B cell (primary cell): ENCODE measurements at regions not wholly inside any gene's neighbourhood (a gene's known extent, or its start where the extent isn't known, plus 50 kb on each side); places are given as distances from the start of the nearest gene placed in this dataset.

ENCODE experiments used
- ATAC-seq: fragments of 200-7000 bp; cut with Tn5 transposase; one replicate; pipeline ENCODE4 v1.10.0; 2021; ENCODE audit warnings: low read depth, mild to moderate bottlenecking, moderate number of reproducible peaks, moderate library complexity
- CTCF ChIA-PET: fragments of 350-600 bp; sonication (Branson Sonifier 250); formaldehyde crosslinking; loops from one replicate; lab custom pipeline; 2021; ENCODE audit warnings: antibody characterized with exemption, inconsistent platforms; lab: Charles Lee
- POLR2A ChIA-PET: fragments of 350-600 bp; sonication (Branson Sonifier 250); formaldehyde crosslinking; loops from one replicate; lab custom pipeline; 2021; ENCODE audit warnings: antibody characterized with exemption; lab: Charles Lee
- DNase-seq: peaks from one replicate; pipeline ENCODE4 v3.0.0; 2013
- H2AFZ ChIP-seq: 2 replicates; pipeline ENCODE4 v1.6.1; 2012; ENCODE audit warnings: mild to moderate bottlenecking, low read depth, low read length; ENCODE audit not compliant: insufficient read depth, poor library complexity, severe bottlenecking
- H3K27ac ChIP-seq, 2 donors: 1 replicate in 1 of 2; 2 replicates in 1 of 2; pipeline ENCODE4 v1.5.1; 2012 to 2013; ENCODE audit warnings: low read length in 2 of 2, mild to moderate bottlenecking in 2 of 2, moderate library complexity in 1 of 2
- H3K27me3 ChIP-seq, 4 experiments: fragments of 200-600 bp in 1 of 4; sonication (generic) in 1 of 4; replicated peaks in 1 of 4; 1 replicate in 2 of 4; 2 replicates in 2 of 4; pipeline versions ENCODE4 v1.6.1 to v1.7.0; 2013 to 2016; ENCODE audit warnings: low read length in 3 of 4, mild to moderate bottlenecking in 2 of 4, mixed read lengths in 1 of 4, moderate library complexity in 1 of 4; ENCODE audit not compliant: insufficient read depth in 4 of 4, control insufficient read depth in 3 of 4; ENCODE audit errors: control extremely low read depth in 1 of 4
- H3K36me3 ChIP-seq, 2 experiments: replicated peaks in 1 of 2; 1 replicate in 1 of 2; 2 replicates in 1 of 2; pipeline versions ENCODE4 v1.6.1 to v1.7.1; 2013; ENCODE audit warnings: low read length in 1 of 2; ENCODE audit not compliant: insufficient read depth in 2 of 2, control insufficient read depth in 1 of 2; ENCODE audit errors: control extremely low read depth in 1 of 2, extremely low read depth in 1 of 2
- H3K4me1 ChIP-seq, 2 donors: fragments of 200-600 bp in 1 of 2; sonication (generic) in 1 of 2; 1 replicate in 1 of 2; 2 replicates in 1 of 2; pipeline versions ENCODE4 v1.5.1 to v1.6.1; 2013 to 2017; ENCODE audit warnings: low read length in 2 of 2; ENCODE audit not compliant: control insufficient read depth in 2 of 2, insufficient read depth in 2 of 2
- H3K4me2 ChIP-seq: replicated peaks from 2 replicates; pipeline ENCODE3; 2012; ENCODE audit warnings: mild to moderate bottlenecking, low read depth, low read length; ENCODE audit not compliant: poor library complexity, severe bottlenecking
- H3K4me3 ChIP-seq, 5 experiments: fragments of 200-600 bp in 1 of 5; sonication (generic) in 1 of 5; 1 replicate in 3 of 5; 2 replicates in 2 of 5; pipeline versions ENCODE4 v1.5.1 to v1.7.0; 2011 to 2016; ENCODE audit warnings: low read length in 4 of 5, mild to moderate bottlenecking in 4 of 5, low read depth in 2 of 5, control low read depth in 1 of 5, moderate library complexity in 1 of 5; ENCODE audit not compliant: insufficient read depth in 1 of 5; ENCODE audit errors: control extremely low read depth in 1 of 5, extremely low read depth in 1 of 5
- H3K79me2 ChIP-seq: fragments of 200-600 bp; sonication (generic); one replicate; pipeline ENCODE4 v1.6.0; 2016; ENCODE audit warnings: low read length; ENCODE audit not compliant: control insufficient read depth, insufficient read depth
- H3K9ac ChIP-seq: fragments of 200-600 bp; sonication (generic); 2 replicates; pipeline ENCODE4 v1.6.1; 2017; ENCODE audit warnings: mild to moderate bottlenecking, low read length, moderate library complexity
- H3K9me3 ChIP-seq, 3 donors: one replicate each; pipeline versions ENCODE4 v1.6.1 to v1.7.1; 2013; ENCODE audit warnings: low read length in 2 of 3; ENCODE audit not compliant: control insufficient read depth in 2 of 3, insufficient read depth in 1 of 3; ENCODE audit errors: control extremely low read depth in 1 of 3
- H4K20me1 ChIP-seq: 2 replicates; pipeline ENCODE4 v1.6.0; 2012; ENCODE audit warnings: mild to moderate bottlenecking, low read length; ENCODE audit not compliant: insufficient read depth, control insufficient read depth, poor library complexity, severe bottlenecking
- H3K27ac Mint-ChIP-seq: one replicate; pipeline ENCODE4 v1.8.0; 2021; ENCODE audit warnings: mixed read lengths
- H3K27me3 Mint-ChIP-seq: one replicate; pipeline ENCODE4 v1.8.0; 2021; ENCODE audit warnings: mixed read lengths
- H3K4me1 Mint-ChIP-seq: one replicate; pipeline ENCODE4 v1.8.0; 2021; ENCODE audit warnings: mixed read lengths
- H3K4me3 Mint-ChIP-seq: one replicate; pipeline ENCODE4 v1.8.0; 2021; ENCODE audit warnings: mixed read lengths
- H3K9me3 Mint-ChIP-seq: one replicate; pipeline ENCODE4 v1.8.0; 2022; ENCODE audit warnings: mixed read lengths; ENCODE audit not compliant: insufficient read depth
- CTCF ChIP-seq: fragments of 200-600 bp; IDR thresholded peaks from one replicate; pipeline ENCODE4 v1.8.0; 2022; ENCODE audit warnings: antibody characterized with exemption, mild to moderate bottlenecking
- EZH2 ChIP-seq: IDR thresholded peaks from 2 replicates; pipeline ENCODE4 v1.6.1; 2012; ENCODE audit warnings: borderline replicate concordance, low read depth, mild to moderate bottlenecking, moderate library complexity, low read length; ENCODE audit not compliant: insufficient read depth, poor library complexity, severe bottlenecking
- WGBS: methylation state at CpG from one replicate; pipeline ENCODE4 v1.1.5; 2013; ENCODE audit warnings: missing lambda C conversion rate; ENCODE audit not compliant: insufficient coverage; 5-methylcytosine and 5-hydroxymethylcytosine counted together
- intact Hi-C: fragments of 100-400 bp; cut with micrococcal nuclease; formaldehyde crosslinking; loops from one replicate; pipeline ENCODE4 v1.10.0; 2022

DNA sequence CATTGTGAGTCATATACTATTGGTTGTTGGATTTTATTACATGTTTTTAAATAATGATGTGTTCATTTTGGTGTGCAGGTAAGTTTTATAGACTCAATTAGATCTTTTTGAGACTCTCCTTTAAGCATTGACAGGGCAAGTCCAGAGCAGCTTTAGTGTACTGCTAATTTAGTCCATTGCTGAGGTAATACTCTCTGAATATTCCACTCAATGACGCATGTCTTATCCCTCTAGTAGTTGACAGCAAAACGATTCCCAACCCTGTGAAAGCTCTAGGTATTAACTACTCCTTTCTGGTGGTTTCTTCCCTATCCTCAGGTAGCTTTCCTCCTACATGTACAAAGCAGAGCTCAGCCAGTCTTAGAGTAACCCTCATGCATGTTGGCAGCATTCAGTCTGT lies 373.5 kb upstream of the MAP3K7 start:
- H3K9me3 Mint-ChIP-seq = no peaks in the 10 kb centered on the region
- H3K4me1 ChIP-seq = no peaks in the 10 kb centered on the region
- no peak overlapping the region for H3K9ac ChIP-seq
- H3K4me3 Mint-ChIP-seq = no peak overlapping the region
- no peaks in the 10 kb centered on the region for H3K4me1 Mint-ChIP-seq
- H2AFZ ChIP-seq = no peak overlapping the region
- H3K4me3 ChIP-seq = no peak overlapping the region
- H3K36me3 ChIP-seq = no peaks in the 10 kb centered on the region
- H3K27ac ChIP-seq = no peak overlapping the region
- no peak for DNase-seq
- 93% methylated on average over 2 of the region's 2 CpGs for WGBS
- H3K27ac Mint-ChIP-seq = no peak overlapping the region
- peaks cover 4% of the 10 kb centered on the region for H3K27me3 Mint-ChIP-seq
- no peak for TF ChIP-seq EZH2
- no peak for TF ChIP-seq CTCF
- H3K9me3 ChIP-seq = no peaks in the 10 kb centered on the region
- H3K27me3 ChIP-seq = peaks cover 0 to 4% (median 0%) of the 10 kb centered on the region in 4 experiments
- no peaks in the 10 kb centered on the region for H4K20me1 ChIP-seq
- no peak for ATAC-seq
- intact Hi-C loops = no loop called here
- no peak overlapping the region for H3K4me2 ChIP-seq
- H3K79me2 ChIP-seq = no peaks in the 10 kb centered on the region
- POLR2A ChIA-PET = no interaction called here
- CTCF ChIA-PET = no interaction called here

DNA sequence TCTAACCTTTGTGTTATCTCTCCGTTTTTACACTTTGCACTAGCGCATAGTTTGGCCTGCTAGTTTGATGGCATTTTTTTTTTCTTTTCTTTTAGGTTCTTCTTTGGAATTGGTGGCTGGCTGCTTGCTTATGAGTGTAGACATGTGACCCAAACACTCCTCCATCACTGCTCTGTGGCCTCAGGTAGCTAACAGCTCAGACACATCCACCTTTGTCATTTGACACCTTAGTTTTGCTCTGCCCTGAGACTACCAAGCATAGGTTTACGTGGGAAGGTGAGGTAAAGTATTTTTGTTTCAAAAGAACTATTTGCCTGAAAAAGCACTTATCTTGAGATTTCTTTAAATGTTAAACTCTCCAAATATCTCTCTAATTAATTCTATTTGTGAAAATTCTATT lies 368.4 kb upstream of the MAP3K7 start:
- Mint-ChIP-seq H3K9me3 (no peaks in the 10 kb centered on the region), H3K27ac (no peak overlapping the region), H3K27me3 (no peaks in the 10 kb centered on the region), H3K4me1 (no peaks in the 10 kb centered on the region), H3K4me3 (no peak overlapping the region)
- no peak for DNase-seq
- Histone ChIP-seq H3K4me2 (no peak overlapping the region), H3K27me3 (peaks cover 0 to 4% (median 0%) of the 10 kb centered on the region in 4 experiments), H3K79me2 (no peaks in the 10 kb centered on the region), H4K20me1 (no peaks in the 10 kb centered on the region), H2AFZ (no peak overlapping the region), H3K4me1 (no peaks in the 10 kb centered on the region), H3K36me3 (no peaks in the 10 kb centered on the region), H3K9me3 (no peaks in the 10 kb centered on the region), H3K27ac (no peak overlapping the region), H3K4me3 (no peak overlapping the region), H3K9ac (no peak overlapping the region)
- no CpG with 5 or more reads among the region's 3 CpGs for WGBS
- no peak for ATAC-seq
- CTCF ChIA-PET = no interaction called here
- TF ChIP-seq CTCF (no peak), EZH2 (no peak)
- POLR2A ChIA-PET = no interaction called here
- intact Hi-C loops = no loop called here
